ENCODE measurements at regions not wholly inside any gene's neighbourhood (a gene's known extent, or its start where the extent isn't known, plus 50 kb on each side); places are given as distances from the start of the nearest gene placed in this dataset.

DNA sequence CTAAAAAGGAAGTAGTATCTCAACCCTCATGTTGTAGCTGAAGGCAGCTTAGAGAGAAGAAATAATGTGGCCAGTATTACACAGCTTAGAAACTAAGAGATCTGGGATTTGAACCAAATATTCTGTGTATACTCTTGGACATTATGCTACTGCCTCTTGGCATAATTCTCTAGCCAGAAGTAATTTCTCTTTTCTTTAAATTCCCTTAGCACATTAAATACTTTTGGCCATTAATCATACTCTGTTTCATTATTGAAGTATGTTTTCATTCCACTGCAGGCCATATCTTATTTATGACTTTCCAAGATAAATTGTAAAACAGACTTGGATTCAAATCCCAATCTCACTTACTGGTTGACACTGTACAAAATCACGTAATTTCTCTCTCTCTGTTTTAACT is 181.3 kb upstream of the SPAG17 start:
- in situ Hi-C loops (cut with HindIII; ENCODE audit: low sequenced_read_pairs): no loop called here

DNA sequence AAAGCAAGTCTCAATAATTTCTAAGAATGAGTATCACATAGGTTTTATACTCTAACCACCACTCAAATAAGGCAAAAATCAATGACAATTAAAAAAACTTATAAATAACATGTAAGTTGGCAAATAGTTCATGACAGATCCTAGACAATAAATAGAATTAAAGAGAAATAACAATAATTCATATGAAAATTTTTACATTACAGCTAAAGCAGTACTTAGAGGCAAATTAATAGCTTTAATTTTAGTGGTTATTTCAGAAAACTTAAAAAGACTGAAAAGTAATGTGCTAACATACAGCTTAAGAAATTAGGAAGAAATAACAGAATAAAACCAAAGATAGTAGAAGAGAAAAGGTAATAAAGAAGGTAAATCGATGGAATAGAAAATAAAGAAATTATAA is 179.9 kb upstream of the SPAG17 start:
- in situ Hi-C loops (cut with HindIII; ENCODE audit: low sequenced_read_pairs): no loop called here

GRCh38 chr1:118363396-118363795 is 178.4 kb upstream of the SPAG17 start:
- in situ Hi-C loops (cut with HindIII; ENCODE audit: low sequenced_read_pairs): no loop called here

GRCh38 chr1:118360817-118361216 is 175.8 kb upstream of the SPAG17 start:
- in situ Hi-C loops (cut with HindIII; ENCODE audit: low sequenced_read_pairs): no loop called here

- in situ Hi-C loops (cut with HindIII; ENCODE audit: low sequenced_read_pairs): no loop called here
Measured at GRCh38 chr1:118346936-118347335, 161.9 kb upstream of the SPAG17 start.

GRCh38 chr1:118340928-118341910 is 156.2 kb upstream of the SPAG17 start:
- in situ Hi-C loops (cut with HindIII; ENCODE audit: low sequenced_read_pairs): no loop called here

GRCh38 chr1:118339400-118340124 is 154.5 kb upstream of the SPAG17 start:
- in situ Hi-C loops (cut with HindIII; ENCODE audit: low sequenced_read_pairs): no loop called here

GRCh38 chr1:118338936-118339335 is 153.9 kb upstream of the SPAG17 start:
- in situ Hi-C loops (cut with HindIII; ENCODE audit: low sequenced_read_pairs): no loop called here

GRCh38 chr1:118337346-118337745 is 152.3 kb upstream of the SPAG17 start:
- in situ Hi-C loops (cut with HindIII; ENCODE audit: low sequenced_read_pairs): no loop called here

GRCh38 chr1:118335331-118335732 is 150.3 kb upstream of the SPAG17 start:
- in situ Hi-C loops (cut with HindIII; ENCODE audit: low sequenced_read_pairs): no loop called here

DNA sequence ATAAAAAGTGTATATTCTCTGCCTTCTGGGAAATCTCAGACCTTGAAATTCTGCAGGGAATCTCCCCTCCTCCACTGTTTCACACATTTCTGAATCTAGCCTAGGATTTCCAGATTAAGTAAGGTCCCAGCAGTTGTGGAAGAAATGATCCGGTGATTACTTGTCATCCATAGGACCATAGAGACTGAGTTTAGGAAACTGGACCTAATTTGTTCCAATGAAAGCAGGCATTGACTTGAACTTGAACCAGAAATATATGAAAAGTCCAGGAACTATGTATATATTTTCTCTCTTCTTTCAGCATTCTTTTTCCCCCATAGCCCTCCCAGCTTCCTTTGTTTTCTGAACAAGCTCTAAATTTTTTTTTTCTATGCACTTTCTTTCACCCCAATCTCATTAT is 149.5 kb upstream of the SPAG17 start:
- in situ Hi-C loops (cut with HindIII; ENCODE audit: low sequenced_read_pairs): no loop called here

DNA sequence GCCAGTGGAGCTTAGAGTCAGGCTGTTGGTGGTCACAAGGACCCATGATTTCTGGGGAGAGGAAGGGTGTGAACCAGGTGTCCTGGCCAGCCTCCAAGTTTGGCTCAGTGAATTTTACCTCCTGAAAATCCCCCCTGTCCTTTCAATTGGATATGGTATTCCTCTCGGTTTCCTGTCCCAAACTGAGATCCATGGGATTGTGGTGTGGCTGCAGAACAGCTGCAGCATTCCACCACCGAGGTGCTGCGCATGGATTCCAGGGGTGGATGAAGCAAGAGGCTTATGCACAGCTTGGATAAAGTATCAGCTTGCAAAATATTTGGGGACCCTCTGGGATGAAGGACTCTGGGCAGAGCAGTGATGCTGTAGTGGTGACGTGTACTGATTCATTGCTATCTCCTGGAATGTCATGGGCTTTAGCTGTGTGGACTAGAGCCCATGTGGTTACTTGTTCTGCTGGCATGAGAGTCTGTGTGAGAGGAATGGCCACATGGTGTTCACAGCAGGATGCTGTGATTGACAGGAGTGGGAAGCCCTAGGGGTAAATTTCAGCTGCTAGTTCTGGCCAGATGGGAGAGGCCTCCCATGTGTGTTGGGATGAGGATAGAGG is 148.7 kb upstream of the SPAG17 start:
- in situ Hi-C loops (cut with HindIII; ENCODE audit: low sequenced_read_pairs): no loop called here

DNA sequence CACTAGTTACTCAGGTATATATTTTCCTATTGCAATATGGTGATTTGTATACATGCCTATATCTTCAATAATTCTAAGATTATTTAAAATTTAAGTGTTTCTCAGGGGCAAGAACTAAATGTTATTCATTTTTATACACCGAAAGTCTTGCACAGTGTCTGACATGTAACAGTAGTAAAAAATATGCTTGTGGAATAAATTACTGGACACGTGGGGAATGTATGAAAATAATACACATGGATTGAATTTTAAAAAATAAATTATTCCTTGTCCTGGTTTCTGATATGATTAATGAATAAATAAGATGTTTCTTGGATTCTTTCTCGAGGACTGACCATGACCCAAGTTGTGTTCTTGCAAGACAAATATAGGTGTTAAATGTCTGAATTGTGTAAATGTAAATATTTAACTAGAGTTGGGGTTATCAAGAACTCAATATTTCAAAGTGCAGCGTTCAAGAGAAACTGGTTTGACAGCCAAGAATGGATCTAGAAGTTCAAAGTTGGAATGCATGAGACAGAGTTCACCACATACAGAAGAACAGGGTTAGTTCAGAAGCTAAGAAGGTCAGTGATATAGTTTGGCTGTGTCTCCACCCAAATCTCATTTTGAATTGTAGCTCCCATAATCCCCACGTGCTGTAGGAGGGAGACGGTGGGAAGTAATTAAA is 142.1 kb upstream of the SPAG17 start:
- in situ Hi-C loops (cut with HindIII; ENCODE audit: low sequenced_read_pairs): no loop called here

DNA sequence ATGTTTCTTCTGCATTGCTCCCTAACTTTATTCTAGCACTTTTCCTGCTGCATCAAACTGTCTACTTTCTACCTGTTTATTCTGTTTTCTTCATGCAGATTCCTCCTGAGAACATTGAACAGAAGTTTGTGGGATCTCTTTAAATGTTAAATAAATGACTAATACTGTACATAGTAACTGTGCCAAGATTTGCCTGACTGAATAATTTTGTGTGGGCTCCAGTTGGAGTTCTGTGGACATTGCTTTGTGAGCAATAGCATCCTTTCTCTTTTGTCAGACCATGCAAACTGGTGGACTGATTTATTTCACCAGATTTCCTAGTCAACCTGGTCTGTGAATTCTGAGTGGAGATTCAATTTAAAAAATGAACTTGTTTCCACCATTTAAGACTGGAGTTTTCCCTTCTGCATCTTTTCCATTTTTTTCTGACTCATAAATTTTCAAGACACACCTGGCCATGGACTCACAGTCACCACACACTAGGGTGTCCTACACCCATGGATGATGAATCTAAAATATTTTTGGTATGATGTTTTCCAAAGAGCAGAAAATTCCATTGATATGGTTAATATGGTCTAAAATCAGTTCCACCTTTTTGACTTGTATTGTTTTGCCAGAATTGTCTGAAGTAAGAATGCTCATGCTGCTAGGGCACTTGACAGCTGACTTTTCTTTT is 140.7 kb upstream of the SPAG17 start:
- in situ Hi-C loops (cut with HindIII; ENCODE audit: low sequenced_read_pairs): no loop called here

GRCh38 chr1:118323246-118323645 is 138.2 kb upstream of the SPAG17 start:
- in situ Hi-C loops (cut with HindIII; ENCODE audit: low sequenced_read_pairs): no loop called here

DNA sequence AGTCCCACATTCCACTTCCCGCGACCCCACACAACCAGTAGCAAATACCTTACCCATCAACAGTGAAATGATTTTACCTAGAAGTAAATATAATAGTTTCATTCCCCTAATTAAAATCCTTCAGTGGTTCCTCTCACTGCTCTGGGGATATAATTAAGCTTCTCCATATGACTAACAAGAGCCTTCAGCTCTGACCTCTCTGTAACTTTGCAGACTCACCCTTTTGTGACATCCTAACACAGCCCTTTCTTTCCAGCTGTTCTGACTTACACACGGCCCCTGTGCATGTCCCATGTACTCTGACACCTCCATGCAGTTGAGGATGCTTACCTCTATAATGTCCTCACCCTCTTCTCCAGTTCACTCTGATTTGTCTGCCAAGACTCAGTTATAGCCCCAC is 137.3 kb upstream of the SPAG17 start:
- in situ Hi-C loops (cut with HindIII; ENCODE audit: low sequenced_read_pairs): no loop called here

DNA sequence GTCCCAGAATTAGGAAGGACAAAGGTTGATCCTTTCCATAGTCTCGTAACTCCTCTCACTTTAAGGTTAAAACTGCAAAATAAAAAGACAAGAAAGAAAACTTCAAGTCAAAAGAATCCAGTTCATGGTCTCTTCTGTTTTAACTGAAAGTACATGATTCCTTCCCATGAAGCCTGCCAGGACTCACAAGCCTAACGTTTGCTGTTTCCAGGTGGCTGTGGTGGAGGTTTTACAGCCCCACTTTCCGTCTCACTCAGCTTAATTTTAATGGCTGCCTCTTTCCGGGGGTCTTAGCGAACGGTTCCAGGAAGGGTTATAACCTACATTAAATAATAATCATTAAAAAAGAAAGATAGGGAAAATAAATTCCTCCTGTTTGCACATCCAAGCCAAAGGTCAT is 136.8 kb upstream of the SPAG17 start:
- in situ Hi-C loops (cut with HindIII; ENCODE audit: low sequenced_read_pairs): no loop called here

GRCh38 chr1:118317842-118318614 is 133.0 kb upstream of the SPAG17 start:
- in situ Hi-C loops (cut with HindIII; ENCODE audit: low sequenced_read_pairs): no loop called here

DNA sequence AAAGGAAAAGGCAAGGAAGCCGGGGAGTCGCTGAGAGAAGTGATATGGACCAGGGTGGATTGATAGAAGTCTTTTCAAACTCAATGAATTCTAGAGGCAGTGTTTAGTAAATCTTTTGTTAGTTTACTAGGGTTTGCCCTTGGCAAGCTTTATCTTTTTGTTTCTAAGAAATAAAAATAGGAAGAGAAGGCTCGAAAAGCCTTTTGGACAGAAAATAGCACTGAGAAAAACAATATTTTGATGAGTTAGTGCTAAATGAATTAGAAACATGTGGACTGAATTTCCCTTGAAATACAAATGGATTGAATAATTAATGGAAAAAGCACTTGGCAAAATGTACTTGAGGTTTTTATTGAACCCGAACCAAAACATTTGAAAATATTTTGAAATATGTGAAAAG is 121.8 kb upstream of the SPAG17 start:
- in situ Hi-C loops (cut with HindIII; ENCODE audit: low sequenced_read_pairs): no loop called here
